Activated CD8-positive, alpha-beta memory T cell treated with anti-CD3 and anti-CD28 coated beads, Interleukin-2, amount 50 U/mL, for 4 hours (primary cell): ENCODE measurements at regions not wholly inside any gene's neighbourhood (a gene's known extent, or its start where the extent isn't known, plus 50 kb on each side); places are given as distances from the start of the nearest gene placed in this dataset.
"Not testable (repeated sequence)": the region's sequence is repeated elsewhere in the genome, so short reads cannot be mapped to it uniquely, and the experiment has no call there.

Experiments
- DNase-seq: peaks from one replicate; pipeline ENCODE4 v3.0.0-alpha.2; 2020

- no peak for DNase-seq
Observed at GRCh38 chr7:68684996-68685395, 913.3 kb upstream of the AUTS2 start.

- no peak for DNase-seq
Observed at GRCh38 chr7:68688416-68689086, 909.7 kb upstream of the AUTS2 start.

GRCh38 chr7:68689087-68689433, 909.2 kb upstream of the AUTS2 start:
- no peak for DNase-seq

- DNase-seq: no peak
Observed at GRCh38 chr7:68691261-68692216, 906.7 kb upstream of the AUTS2 start.

- no peak for DNase-seq
Observed at GRCh38 chr7:68692511-68692910, 905.8 kb upstream of the AUTS2 start.

GRCh38 chr7:68694656-68695055, 903.6 kb upstream of the AUTS2 start:
- no peak for DNase-seq

GRCh38 chr7:68697796-68698280, 900.4 kb upstream of the AUTS2 start:
- DNase-seq: no peak

GRCh38 chr7:68699090-68699711, 899.1 kb upstream of the AUTS2 start:
- no peak for DNase-seq

GRCh38 chr7:68700414-68700813, 897.9 kb upstream of the AUTS2 start:
- no peak for DNase-seq

- DNase-seq: no peak
Observed at GRCh38 chr7:68706291-68706690, 892.0 kb upstream of the AUTS2 start.

- no peak for DNase-seq
Observed at GRCh38 chr7:68707159-68707558, 891.1 kb upstream of the AUTS2 start.

- DNase-seq: no peak
Observed at GRCh38 chr7:68707958-68708357, 890.3 kb upstream of the AUTS2 start.

- no peak for DNase-seq
Observed at GRCh38 chr7:68712956-68713495, 885.2 kb upstream of the AUTS2 start.

GRCh38 chr7:68714135-68714534, 884.1 kb upstream of the AUTS2 start:
- not testable (repeated sequence) for DNase-seq

GRCh38 chr7:68715907-68716306, 882.4 kb upstream of the AUTS2 start:
- DNase-seq: no peak

GRCh38 chr7:68717176-68717575, 881.1 kb upstream of the AUTS2 start:
- no peak for DNase-seq

- no peak for DNase-seq
Observed at GRCh38 chr7:68718097-68718551, 880.2 kb upstream of the AUTS2 start.

GRCh38 chr7:68720697-68721096, 877.6 kb upstream of the AUTS2 start:
- DNase-seq: no peak

GRCh38 chr7:68722044-68722443, 876.2 kb upstream of the AUTS2 start:
- DNase-seq: no peak

GRCh38 chr7:68724965-68725364, 873.3 kb upstream of the AUTS2 start:
- DNase-seq: no peak

GRCh38 chr7:68725843-68726785, 872.2 kb upstream of the AUTS2 start:
- DNase-seq: no peak

GRCh38 chr7:68728720-68729119, 869.6 kb upstream of the AUTS2 start:
- DNase-seq: not testable (repeated sequence)
